WTC11 (cell line): ENCODE measurements at regions not wholly inside any gene's neighbourhood (a gene's known extent, or its start where the extent isn't known, plus 50 kb on each side); places are given as distances from the start of the nearest gene placed in this dataset.

ENCODE experiments used
- ARID4B ChIP-seq: sonication (generic); formaldehyde crosslinking; IDR thresholded peaks from 2 replicates; pipeline ENCODE4 v1.8.0; 2023; ENCODE audit warnings: missing genetic modification reagents, mild to moderate bottlenecking, borderline replicate concordance
- ATF3 ChIP-seq: sonication (generic); formaldehyde crosslinking; conservative IDR thresholded peaks from 2 replicates; pipeline ENCODE4 v1.8.1; 2022; ENCODE audit warnings: mild to moderate bottlenecking, missing genetic modification reagents
- CREB1 ChIP-seq: sonication (generic); formaldehyde crosslinking; IDR thresholded peaks from 2 replicates; pipeline ENCODE4 v1.8.0; 2023; ENCODE audit warnings: mild to moderate bottlenecking, missing genetic modification reagents
- EMX1 ChIP-seq: fragments of 250-450 bp; sonication (Bioruptor Pico); IDR thresholded peaks from 2 replicates; pipeline ENCODE4 v1.8.0; 2021; ENCODE audit warnings: mild to moderate bottlenecking
- ESRRA ChIP-seq: sonication (generic); formaldehyde crosslinking; IDR thresholded peaks from 2 replicates; pipeline ENCODE4 v1.8.1; 2022; ENCODE audit warnings: mild to moderate bottlenecking, missing genetic modification reagents, borderline replicate concordance
- SMAD3 ChIP-seq: sonication (generic); formaldehyde crosslinking; IDR thresholded peaks from 2 replicates; pipeline ENCODE4 v1.8.0; 2022; ENCODE audit warnings: missing genetic modification reagents, mild to moderate bottlenecking, borderline replicate concordance
- USF2 ChIP-seq: sonication (generic); formaldehyde crosslinking; IDR thresholded peaks from 2 replicates; pipeline ENCODE4 v1.8.1; 2023; ENCODE audit warnings: mild to moderate bottlenecking, missing genetic modification reagents, moderate library complexity
- TF ChIP-seq, protein P1 (sequence below): fragments of 200-600 bp; IDR thresholded peaks from 2 replicates; pipeline ENCODE4 v1.8.0; 2022; ENCODE audit warnings: antibody characterized with exemption
- TF ChIP-seq, protein P2 (sequence below): sonication (generic); formaldehyde crosslinking; IDR thresholded peaks from 2 replicates; pipeline ENCODE4 v1.8.1; 2023; ENCODE audit warnings: mild to moderate bottlenecking, moderate library complexity, missing genetic modification reagents
- TF ChIP-seq, protein P3 (sequence below): sonication (generic); formaldehyde crosslinking; IDR thresholded peaks from 2 replicates; pipeline ENCODE4 v1.8.1; 2022; ENCODE audit warnings: low read depth, missing genetic modification reagents, borderline replicate concordance

GRCh38 chr2:58432491-58433170 lies 191.5 kb upstream of the FANCL start:
- TF ChIP-seq, protein P1, sequence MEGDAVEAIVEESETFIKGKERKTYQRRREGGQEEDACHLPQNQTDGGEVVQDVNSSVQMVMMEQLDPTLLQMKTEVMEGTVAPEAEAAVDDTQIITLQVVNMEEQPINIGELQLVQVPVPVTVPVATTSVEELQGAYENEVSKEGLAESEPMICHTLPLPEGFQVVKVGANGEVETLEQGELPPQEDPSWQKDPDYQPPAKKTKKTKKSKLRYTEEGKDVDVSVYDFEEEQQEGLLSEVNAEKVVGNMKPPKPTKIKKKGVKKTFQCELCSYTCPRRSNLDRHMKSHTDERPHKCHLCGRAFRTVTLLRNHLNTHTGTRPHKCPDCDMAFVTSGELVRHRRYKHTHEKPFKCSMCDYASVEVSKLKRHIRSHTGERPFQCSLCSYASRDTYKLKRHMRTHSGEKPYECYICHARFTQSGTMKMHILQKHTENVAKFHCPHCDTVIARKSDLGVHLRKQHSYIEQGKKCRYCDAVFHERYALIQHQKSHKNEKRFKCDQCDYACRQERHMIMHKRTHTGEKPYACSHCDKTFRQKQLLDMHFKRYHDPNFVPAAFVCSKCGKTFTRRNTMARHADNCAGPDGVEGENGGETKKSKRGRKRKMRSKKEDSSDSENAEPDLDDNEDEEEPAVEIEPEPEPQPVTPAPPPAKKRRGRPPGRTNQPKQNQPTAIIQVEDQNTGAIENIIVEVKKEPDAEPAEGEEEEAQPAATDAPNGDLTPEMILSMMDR: no peak
- TF ChIP-seq EMX1: no peak
- TF ChIP-seq ATF3: no peak
- TF ChIP-seq, protein P2, sequence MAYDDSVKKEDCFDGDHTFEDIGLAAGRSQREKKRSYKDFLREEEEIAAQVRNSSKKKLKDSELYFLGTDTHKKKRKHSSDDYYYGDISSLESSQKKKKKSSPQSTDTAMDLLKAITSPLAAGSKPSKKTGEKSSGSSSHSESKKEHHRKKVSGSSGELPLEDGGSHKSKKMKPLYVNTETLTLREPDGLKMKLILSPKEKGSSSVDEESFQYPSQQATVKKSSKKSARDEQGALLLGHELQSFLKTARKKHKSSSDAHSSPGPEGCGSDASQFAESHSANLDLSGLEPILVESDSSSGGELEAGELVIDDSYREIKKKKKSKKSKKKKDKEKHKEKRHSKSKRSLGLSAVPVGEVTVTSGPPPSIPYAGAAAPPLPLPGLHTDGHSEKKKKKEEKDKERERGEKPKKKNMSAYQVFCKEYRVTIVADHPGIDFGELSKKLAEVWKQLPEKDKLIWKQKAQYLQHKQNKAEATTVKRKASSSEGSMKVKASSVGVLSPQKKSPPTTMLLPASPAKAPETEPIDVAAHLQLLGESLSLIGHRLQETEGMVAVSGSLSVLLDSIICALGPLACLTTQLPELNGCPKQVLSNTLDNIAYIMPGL: no peak
- TF ChIP-seq, protein P3, sequence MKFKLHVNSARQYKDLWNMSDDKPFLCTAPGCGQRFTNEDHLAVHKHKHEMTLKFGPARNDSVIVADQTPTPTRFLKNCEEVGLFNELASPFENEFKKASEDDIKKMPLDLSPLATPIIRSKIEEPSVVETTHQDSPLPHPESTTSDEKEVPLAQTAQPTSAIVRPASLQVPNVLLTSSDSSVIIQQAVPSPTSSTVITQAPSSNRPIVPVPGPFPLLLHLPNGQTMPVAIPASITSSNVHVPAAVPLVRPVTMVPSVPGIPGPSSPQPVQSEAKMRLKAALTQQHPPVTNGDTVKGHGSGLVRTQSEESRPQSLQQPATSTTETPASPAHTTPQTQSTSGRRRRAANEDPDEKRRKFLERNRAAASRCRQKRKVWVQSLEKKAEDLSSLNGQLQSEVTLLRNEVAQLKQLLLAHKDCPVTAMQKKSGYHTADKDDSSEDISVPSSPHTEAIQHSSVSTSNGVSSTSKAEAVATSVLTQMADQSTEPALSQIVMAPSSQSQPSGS (CRISPR knock-in tag): no peak
- no peak for TF ChIP-seq ARID4B (CRISPR knock-in tag)
- no peak for TF ChIP-seq SMAD3
- TF ChIP-seq ESRRA (CRISPR knock-in tag): no peak
- no peak for TF ChIP-seq USF2 (CRISPR knock-in tag)
- no peak for TF ChIP-seq CREB1
